Endothelial cell of umbilical vein (primary cell): ENCODE measurements at regions not wholly inside any gene's neighbourhood (a gene's known extent, or its start where the extent isn't known, plus 50 kb on each side); places are given as distances from the start of the nearest gene placed in this dataset.

Source experiments
- BruUV-seq: library from RNA; stranded (reverse); fragments of 400-500 nt; replicated peaks from 2 replicates; lab custom pipeline; 2021; lab: Mats Ljungman, UMichigan
- CTCF ChIA-PET: fragments of 300-600, 350-600 bp; sonication (Branson Sonifier 250); formaldehyde crosslinking; loops from one replicate; lab custom pipeline; 2021; ENCODE audit warnings: antibody characterized with exemption, inconsistent platforms; lab: Charles Lee
- POLR2A ChIA-PET: fragments of 300-600, 350-600 bp; sonication (Branson Sonifier 250); formaldehyde crosslinking; loops from one replicate; lab custom pipeline; 2021; ENCODE audit warnings: antibody characterized with exemption, inconsistent platforms; lab: Charles Lee
- DNase-seq: peaks from one replicate; pipeline ENCODE4 v3.0.0-alpha.2; 2011; ENCODE audit warnings: low read depth, low spot score
- FAIRE-seq: peaks from 2 replicates; lab custom pipeline; 2011; peaks lifted over from hg19 to GRCh38; lab: Jason Lieb, UNC
- H2AFZ ChIP-seq: 2 replicates; pipeline ENCODE4 v1.6.0; 2012; ENCODE audit warnings: low read depth, low read length, control low read depth, inconsistent platforms
- H3K27ac ChIP-seq: 2 replicates; pipeline ENCODE4 v1.5.1; 2011; ENCODE audit warnings: low read depth, mild to moderate bottlenecking, control low read depth, low read length, moderate library complexity; ENCODE audit not compliant: insufficient read depth
- H3K27me3 ChIP-seq, 2 experiments: 2 replicates each; pipeline versions ENCODE4 v1.6.0 to v1.6.1; 2011; ENCODE audit warnings: low read length in 2 of 2, mixed read lengths in 1 of 2; ENCODE audit not compliant: control insufficient read depth in 2 of 2, insufficient read depth in 2 of 2
- H3K36me3 ChIP-seq, 2 experiments: 2 replicates in 1 of 2; 3 replicates in 1 of 2; pipeline ENCODE4 v1.5.1; 2011; ENCODE audit warnings: low read length in 2 of 2, mild to moderate bottlenecking in 1 of 2, moderate library complexity in 1 of 2; ENCODE audit not compliant: control insufficient read depth in 2 of 2, insufficient read depth in 2 of 2; ENCODE audit errors: extremely low read depth in 1 of 2
- H3K4me1 ChIP-seq: 3 replicates; pipeline ENCODE4 v1.5.1; 2011; ENCODE audit warnings: mild to moderate bottlenecking, low read length; ENCODE audit not compliant: control insufficient read depth, insufficient read depth; ENCODE audit errors: extremely low read depth
- H3K4me2 ChIP-seq: 2 replicates; pipeline ENCODE4 v1.6.1; 2011; ENCODE audit warnings: low read length, control low read depth, mixed read lengths; ENCODE audit not compliant: insufficient read depth
- H3K4me3 ChIP-seq, 3 experiments: fragments of 200-600 bp in 1 of 3; sonication (generic), shearing (Covaris generic) in 1 of 3; replicated peaks in 1 of 3; 2 replicates each; pipeline ENCODE4 v1.5.1; 2011 to 2016; ENCODE audit warnings: control low read depth in 3 of 3, low read length in 3 of 3, mild to moderate bottlenecking in 2 of 3, inconsistent platforms in 1 of 3, low read depth in 1 of 3, moderate library complexity in 1 of 3; ENCODE audit not compliant: insufficient read depth in 1 of 3
- H3K79me2 ChIP-seq: 2 replicates; pipeline ENCODE4 v1.6.0; 2012; ENCODE audit warnings: low read length, inconsistent platforms; ENCODE audit not compliant: control insufficient read depth, insufficient read depth
- H3K9ac ChIP-seq: replicated peaks from 2 replicates; pipeline ENCODE3; 2011; ENCODE audit warnings: low read length, control low read depth; ENCODE audit not compliant: insufficient read depth; ENCODE audit errors: extremely low read depth
- H3K9me1 ChIP-seq: replicated peaks from 3 replicates; pipeline ENCODE4 v1.6.0; 2011; ENCODE audit warnings: mild to moderate bottlenecking, low read length; ENCODE audit not compliant: control insufficient read depth, insufficient read depth; ENCODE audit errors: extremely low read depth
- H3K9me3 ChIP-seq: replicated peaks from 2 replicates; pipeline ENCODE4 v1.5.1; 2012; ENCODE audit warnings: low read length, inconsistent platforms; ENCODE audit not compliant: control insufficient read depth, insufficient read depth
- H4K20me1 ChIP-seq: replicated peaks from 2 replicates; pipeline ENCODE3; 2011; ENCODE audit warnings: mild to moderate bottlenecking, low read length; ENCODE audit not compliant: control insufficient read depth, insufficient read depth; ENCODE audit errors: extremely low read depth
- EZH2 ChIP-seq: IDR thresholded peaks from 2 replicates; pipeline ENCODE4 v1.6.1; 2012; ENCODE audit warnings: borderline replicate concordance, low read depth, mild to moderate bottlenecking, moderate library complexity, low read length, inconsistent platforms; ENCODE audit not compliant: severe bottlenecking
- FOS ChIP-seq: IDR thresholded peaks from 2 replicates; pipeline ENCODE4 v1.6.1; 2011; ENCODE audit warnings: mild to moderate bottlenecking, low read length, moderate library complexity, borderline replicate concordance; ENCODE audit not compliant: insufficient read depth
- GATA2 ChIP-seq: IDR thresholded peaks from 2 replicates; pipeline ENCODE4 v1.7.0; 2011; ENCODE audit warnings: low read depth, mild to moderate bottlenecking, moderate library complexity, mixed read lengths, low read length; ENCODE audit not compliant: insufficient read length, insufficient read depth
- JUN ChIP-seq: IDR thresholded peaks from 2 replicates; pipeline ENCODE4 v1.6.1; 2011; ENCODE audit warnings: borderline replicate concordance, low read depth; ENCODE audit not compliant: insufficient read length, insufficient read depth
- MYC ChIP-seq: IDR thresholded peaks from one replicate; pipeline ENCODE4 v1.6.1; 2011; ENCODE audit warnings: mild to moderate bottlenecking, low read depth, low read length
- POLR2A ChIP-seq: IDR thresholded peaks from 2 replicates; pipeline ENCODE4 v1.6.1; 2012; ENCODE audit warnings: low read depth, mild to moderate bottlenecking, control low read depth, low read length
- POLR2AphosphoS5 ChIP-seq: IDR thresholded peaks from 2 replicates; pipeline ENCODE4 v1.6.1; 2012; ENCODE audit warnings: low read depth, mild to moderate bottlenecking, control low read depth, low read length, moderate library complexity; ENCODE audit not compliant: insufficient read depth
- dilution Hi-C: fragments of 300-500 bp; cut with MboI; formaldehyde crosslinking; loops from one replicate; pipeline ENCODE4 v1.15.0; 2019; ENCODE audit warnings: low sequenced_read_pairs; ENCODE audit not compliant: extremely low pct_ligation_motif_present
- intact Hi-C: fragments of 100-400 bp; cut with micrococcal nuclease; formaldehyde crosslinking; loops from one replicate; pipeline ENCODE4 v1.10.0; 2022
- TF ChIP-seq, protein P1 (sequence below), 2 donors: IDR thresholded peaks; 1 replicate in 1 of 2; 2 replicates in 1 of 2; pipeline ENCODE4 v1.5.1; 2011; ENCODE audit warnings: low read length in 2 of 2, mild to moderate bottlenecking in 2 of 2, moderate library complexity in 2 of 2, control low read depth in 1 of 2, inconsistent platforms in 1 of 2, low read depth in 1 of 2; ENCODE audit not compliant: insufficient read depth in 1 of 2; ENCODE audit errors: extremely low read depth in 1 of 2
- TF ChIP-seq, protein P2 (sequence below): IDR thresholded peaks from 2 replicates; pipeline ENCODE4 v1.6.1; 2011; ENCODE audit not compliant: insufficient read depth, insufficient read length

DNA sequence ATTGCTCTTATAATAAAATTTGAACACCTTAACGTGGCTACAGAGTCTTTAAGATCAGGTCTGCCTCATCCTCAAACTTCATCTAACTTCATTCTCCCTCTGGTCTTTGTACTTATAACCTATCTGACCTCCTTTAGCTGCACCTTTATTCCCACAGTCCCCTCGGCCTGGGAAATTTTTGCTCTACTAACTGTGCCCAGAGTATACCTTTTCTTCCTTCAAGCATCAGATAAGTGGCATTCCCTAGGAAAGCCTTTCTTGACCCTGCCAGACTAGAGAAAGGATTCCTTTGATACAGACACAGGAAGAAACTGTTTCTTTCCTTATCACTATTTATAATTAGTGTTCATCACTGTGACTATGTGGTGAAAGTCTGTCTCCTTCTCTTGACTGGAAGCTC is 79.2 kb upstream of the RPRM start:
- no peaks in the 10 kb centered on the region for H3K9me3 ChIP-seq
- intact Hi-C loops (no loop called here), dilution Hi-C loops (no loop called here)

DNA sequence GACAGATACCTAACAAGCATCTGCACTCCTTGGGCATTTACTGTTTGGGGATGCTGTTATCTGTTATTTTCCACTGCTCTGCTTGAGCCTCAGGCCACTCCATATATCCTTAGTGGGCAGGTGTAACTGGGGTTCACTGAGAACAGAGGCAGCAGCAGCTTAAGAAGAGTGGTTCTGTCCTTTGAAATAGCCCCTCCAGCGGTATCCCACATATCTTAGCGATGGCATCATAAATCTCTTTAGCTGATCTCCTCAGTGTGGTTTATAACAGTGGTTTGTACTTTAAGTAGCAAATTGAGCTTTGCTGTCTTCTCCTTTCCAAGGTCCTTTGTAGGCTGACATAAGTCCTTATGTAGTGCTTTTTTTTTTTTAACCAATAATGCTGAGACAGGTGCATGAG is 79.7 kb upstream of the RPRM start:
- Histone ChIP-seq H3K4me2 (no peak overlapping the region), H3K4me3 (no peak overlapping the region), H3K9me3 (no peaks in the 10 kb centered on the region), H3K9ac (no peak overlapping the region), H3K27ac (no peak overlapping the region), H3K9me1 (no peaks in the 10 kb centered on the region), H4K20me1 (no peaks in the 10 kb centered on the region), H3K4me1 (no peaks in the 10 kb centered on the region), H3K27me3 (no peaks in the 10 kb centered on the region), H3K36me3 (no peaks in the 10 kb centered on the region), H3K79me2 (no peaks in the 10 kb centered on the region), H2AFZ (no peak overlapping the region)
- intact Hi-C loops: no loop called here
- DNase-seq (no peak), FAIRE-seq (no peak)
- no TSS peak for BruUV-seq
- ChIA-PET POLR2A (no interaction called here), CTCF (no interaction called here)
- dilution Hi-C loops: no loop called here
- TF ChIP-seq, protein P1, sequence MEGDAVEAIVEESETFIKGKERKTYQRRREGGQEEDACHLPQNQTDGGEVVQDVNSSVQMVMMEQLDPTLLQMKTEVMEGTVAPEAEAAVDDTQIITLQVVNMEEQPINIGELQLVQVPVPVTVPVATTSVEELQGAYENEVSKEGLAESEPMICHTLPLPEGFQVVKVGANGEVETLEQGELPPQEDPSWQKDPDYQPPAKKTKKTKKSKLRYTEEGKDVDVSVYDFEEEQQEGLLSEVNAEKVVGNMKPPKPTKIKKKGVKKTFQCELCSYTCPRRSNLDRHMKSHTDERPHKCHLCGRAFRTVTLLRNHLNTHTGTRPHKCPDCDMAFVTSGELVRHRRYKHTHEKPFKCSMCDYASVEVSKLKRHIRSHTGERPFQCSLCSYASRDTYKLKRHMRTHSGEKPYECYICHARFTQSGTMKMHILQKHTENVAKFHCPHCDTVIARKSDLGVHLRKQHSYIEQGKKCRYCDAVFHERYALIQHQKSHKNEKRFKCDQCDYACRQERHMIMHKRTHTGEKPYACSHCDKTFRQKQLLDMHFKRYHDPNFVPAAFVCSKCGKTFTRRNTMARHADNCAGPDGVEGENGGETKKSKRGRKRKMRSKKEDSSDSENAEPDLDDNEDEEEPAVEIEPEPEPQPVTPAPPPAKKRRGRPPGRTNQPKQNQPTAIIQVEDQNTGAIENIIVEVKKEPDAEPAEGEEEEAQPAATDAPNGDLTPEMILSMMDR (IDR thresholded peaks at IDR 0.05; ENCODE audit: extremely low read depth in 1 of 2, insufficient read depth in 1 of 2, low read depth in 1 of 2, low read length in 2 of 2): no peak
- no peak for TF ChIP-seq POLR2A
- TF ChIP-seq GATA2: no peak
- no peak for TF ChIP-seq JUN
- no peak for TF ChIP-seq EZH2
- TF ChIP-seq POLR2AphosphoS5: no peak
- no peak for TF ChIP-seq MYC
- TF ChIP-seq FOS: no peak
- TF ChIP-seq, protein P2, sequence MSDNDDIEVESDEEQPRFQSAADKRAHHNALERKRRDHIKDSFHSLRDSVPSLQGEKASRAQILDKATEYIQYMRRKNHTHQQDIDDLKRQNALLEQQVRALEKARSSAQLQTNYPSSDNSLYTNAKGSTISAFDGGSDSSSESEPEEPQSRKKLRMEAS: no peak

More for the DNA sequence above, 79.2 kb upstream of the RPRM start:
- no peak for DNase-seq
- CTCF ChIA-PET: no interaction called here
- Histone ChIP-seq H3K79me2 (no peaks in the 10 kb centered on the region), H4K20me1 (no peaks in the 10 kb centered on the region), H3K27me3 (no peaks in the 10 kb centered on the region), H3K9ac (no peak overlapping the region), H3K9me1 (no peaks in the 10 kb centered on the region), H3K4me3 (no peak overlapping the region), H3K4me2 (no peak overlapping the region), H3K36me3 (no peaks in the 10 kb centered on the region), H3K4me1 (no peaks in the 10 kb centered on the region), H2AFZ (no peak overlapping the region), H3K27ac (no peak overlapping the region)
- no peak for FAIRE-seq
- no peak for TF ChIP-seq JUN
- TF ChIP-seq, protein P1 (IDR thresholded peaks at IDR 0.05; ENCODE audit: extremely low read depth in 1 of 2, insufficient read depth in 1 of 2, low read depth in 1 of 2, low read length in 2 of 2): no peak
- no peak for TF ChIP-seq MYC
- no peak for TF ChIP-seq EZH2
- no peak for TF ChIP-seq GATA2
- TF ChIP-seq, protein P2: no peak
- TF ChIP-seq POLR2A: no peak
- POLR2A ChIA-PET: no interaction called here
- no TSS peak for BruUV-seq
